Astrocyte (in vitro differentiated cells and primary cell): ENCODE measurements at regions not wholly inside any gene's neighbourhood (a gene's known extent, or its start where the extent isn't known, plus 50 kb on each side); places are given as distances from the start of the nearest gene placed in this dataset.

ENCODE experiments used
- DNase-seq: peaks from one replicate; pipeline ENCODE4 v3.0.0-alpha.2; 2010; ENCODE audit warnings: low read depth
- FAIRE-seq: peaks from 2 replicates; lab custom pipeline; 2011; peaks lifted over from hg19 to GRCh38; lab: Jason Lieb, UNC
- H2AFZ ChIP-seq: 2 replicates; pipeline ENCODE4 v1.6.0; 2012; ENCODE audit warnings: low read depth, low read length, inconsistent platforms
- H3K27ac ChIP-seq: 2 replicates; pipeline ENCODE4 v1.5.1; 2011; ENCODE audit warnings: low read depth, low read length, inconsistent platforms
- H3K27me3 ChIP-seq: 2 replicates; pipeline ENCODE4 v1.6.0; 2011; ENCODE audit warnings: low read length, inconsistent platforms; ENCODE audit not compliant: insufficient read depth
- H3K36me3 ChIP-seq: 2 replicates; pipeline ENCODE4 v1.5.1; 2011; ENCODE audit warnings: low read length, inconsistent platforms; ENCODE audit not compliant: insufficient read depth
- H3K4me1 ChIP-seq: 2 replicates; pipeline ENCODE4 v1.5.1; 2011; ENCODE audit warnings: low read length, inconsistent platforms; ENCODE audit not compliant: insufficient read depth
- H3K4me2 ChIP-seq: 2 replicates; pipeline ENCODE4 v1.6.0; 2012; ENCODE audit warnings: low read length, inconsistent platforms
- H3K4me3 ChIP-seq: 2 replicates; pipeline ENCODE4 v1.5.1; 2011; ENCODE audit warnings: low read depth, mild to moderate bottlenecking, low read length, inconsistent platforms; ENCODE audit not compliant: insufficient read depth
- H3K79me2 ChIP-seq: 2 replicates; pipeline ENCODE4 v1.6.0; 2012; ENCODE audit warnings: mild to moderate bottlenecking, low read length, inconsistent platforms; ENCODE audit not compliant: insufficient read depth
- H3K9ac ChIP-seq: 2 replicates; pipeline ENCODE4 v1.6.0; 2012; ENCODE audit warnings: mild to moderate bottlenecking, low read length, inconsistent platforms
- H3K9me3 ChIP-seq: 2 replicates; pipeline ENCODE4 v1.5.1; 2012; ENCODE audit warnings: low read depth, mild to moderate bottlenecking, low read length, inconsistent platforms; ENCODE audit not compliant: insufficient read depth
- H4K20me1 ChIP-seq: 2 replicates; pipeline ENCODE4 v1.6.0; 2012; ENCODE audit warnings: low read length, inconsistent platforms; ENCODE audit not compliant: insufficient read depth
- H3K27ac Mint-ChIP-seq: one replicate; pipeline ENCODE4 v1.8.0; 2021; ENCODE audit warnings: mild to moderate bottlenecking, mixed read lengths; ENCODE audit not compliant: unreplicated experiment
- H3K27me3 Mint-ChIP-seq: one replicate; pipeline ENCODE4 v1.8.0; 2021; ENCODE audit warnings: low read depth, mixed read lengths; ENCODE audit not compliant: unreplicated experiment
- H3K36me3 Mint-ChIP-seq: one replicate; pipeline ENCODE4 v1.8.0; 2021; ENCODE audit warnings: low read depth, mixed read lengths; ENCODE audit not compliant: unreplicated experiment
- H3K4me1 Mint-ChIP-seq: one replicate; pipeline ENCODE4 v1.8.0; 2021; ENCODE audit warnings: low read depth, mixed read lengths; ENCODE audit not compliant: unreplicated experiment
- H3K4me3 Mint-ChIP-seq: one replicate; pipeline ENCODE4 v1.8.0; 2021; ENCODE audit warnings: mild to moderate bottlenecking, moderate library complexity, mixed read lengths; ENCODE audit not compliant: unreplicated experiment
- H3K9me3 Mint-ChIP-seq: one replicate; pipeline ENCODE4 v1.8.0; 2021; ENCODE audit warnings: mild to moderate bottlenecking, mixed read lengths; ENCODE audit not compliant: unreplicated experiment
- EZH2 ChIP-seq: IDR thresholded peaks from 2 replicates; pipeline ENCODE4 v1.6.1; 2012; ENCODE audit warnings: mild to moderate bottlenecking, low read length, inconsistent platforms; ENCODE audit not compliant: insufficient read depth
- TF ChIP-seq, protein P1 (sequence below): IDR thresholded peaks from 2 replicates; pipeline ENCODE4 v1.5.1; 2011; ENCODE audit warnings: low read depth, mild to moderate bottlenecking, inconsistent platforms, low read length, moderate library complexity; ENCODE audit not compliant: insufficient read depth

GRCh38 chr3:1752205-1752604, 346.5 kb upstream of the CNTN4 start:
- Histone ChIP-seq H3K27me3 (no peaks in the 10 kb centered on the region), H3K4me2 (no peak overlapping the region), H3K36me3 (no peaks in the 10 kb centered on the region), H3K4me3 (no peak overlapping the region), H2AFZ (no peak overlapping the region), H3K9ac (no peak overlapping the region), H3K27ac (no peak overlapping the region), H3K9me3 (peaks cover 2% of the 10 kb centered on the region), H3K79me2 (no peaks in the 10 kb centered on the region), H4K20me1 (no peaks in the 10 kb centered on the region), H3K4me1 (no peaks in the 10 kb centered on the region)
- FAIRE-seq: no peak
- H3K27me3 Mint-ChIP-seq: no peaks in the 10 kb centered on the region
- peaks cover 2% of the 10 kb centered on the region for H3K9me3 Mint-ChIP-seq
- no peaks in the 10 kb centered on the region for H3K36me3 Mint-ChIP-seq
- no peak for TF ChIP-seq EZH2
- TF ChIP-seq, protein P1, sequence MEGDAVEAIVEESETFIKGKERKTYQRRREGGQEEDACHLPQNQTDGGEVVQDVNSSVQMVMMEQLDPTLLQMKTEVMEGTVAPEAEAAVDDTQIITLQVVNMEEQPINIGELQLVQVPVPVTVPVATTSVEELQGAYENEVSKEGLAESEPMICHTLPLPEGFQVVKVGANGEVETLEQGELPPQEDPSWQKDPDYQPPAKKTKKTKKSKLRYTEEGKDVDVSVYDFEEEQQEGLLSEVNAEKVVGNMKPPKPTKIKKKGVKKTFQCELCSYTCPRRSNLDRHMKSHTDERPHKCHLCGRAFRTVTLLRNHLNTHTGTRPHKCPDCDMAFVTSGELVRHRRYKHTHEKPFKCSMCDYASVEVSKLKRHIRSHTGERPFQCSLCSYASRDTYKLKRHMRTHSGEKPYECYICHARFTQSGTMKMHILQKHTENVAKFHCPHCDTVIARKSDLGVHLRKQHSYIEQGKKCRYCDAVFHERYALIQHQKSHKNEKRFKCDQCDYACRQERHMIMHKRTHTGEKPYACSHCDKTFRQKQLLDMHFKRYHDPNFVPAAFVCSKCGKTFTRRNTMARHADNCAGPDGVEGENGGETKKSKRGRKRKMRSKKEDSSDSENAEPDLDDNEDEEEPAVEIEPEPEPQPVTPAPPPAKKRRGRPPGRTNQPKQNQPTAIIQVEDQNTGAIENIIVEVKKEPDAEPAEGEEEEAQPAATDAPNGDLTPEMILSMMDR: no peak
- DNase-seq: no peak
- no peak overlapping the region for H3K4me3 Mint-ChIP-seq
- no peak overlapping the region for H3K27ac Mint-ChIP-seq
- no peaks in the 10 kb centered on the region for H3K4me1 Mint-ChIP-seq

GRCh38 chr3:1766384-1766783, 332.3 kb upstream of the CNTN4 start:
- TF ChIP-seq EZH2: no peak
- TF ChIP-seq, protein P1: no peak
- no peak for FAIRE-seq
- Histone ChIP-seq H3K4me2 (no peak overlapping the region), H3K4me1 (no peaks in the 10 kb centered on the region), H3K27me3 (no peaks in the 10 kb centered on the region), H3K4me3 (no peak overlapping the region), H3K9me3 (no peaks in the 10 kb centered on the region), H3K79me2 (no peaks in the 10 kb centered on the region), H4K20me1 (no peaks in the 10 kb centered on the region), H3K36me3 (no peaks in the 10 kb centered on the region), H3K27ac (no peak overlapping the region), H3K9ac (no peak overlapping the region), H2AFZ (no peak overlapping the region)
- Mint-ChIP-seq H3K27ac (no peak overlapping the region), H3K4me3 (no peak overlapping the region), H3K4me1 (no peaks in the 10 kb centered on the region), H3K9me3 (no peaks in the 10 kb centered on the region), H3K27me3 (no peaks in the 10 kb centered on the region), H3K36me3 (no peaks in the 10 kb centered on the region)
- DNase-seq: no peak

GRCh38 chr3:1773679-1774078, 325.0 kb upstream of the CNTN4 start:
- Mint-ChIP-seq H3K9me3 (peaks cover 6% of the 10 kb centered on the region), H3K4me1 (no peaks in the 10 kb centered on the region), H3K36me3 (no peaks in the 10 kb centered on the region), H3K4me3 (no peak overlapping the region), H3K27ac (no peak overlapping the region), H3K27me3 (no peaks in the 10 kb centered on the region)
- Histone ChIP-seq H4K20me1 (no peaks in the 10 kb centered on the region), H3K4me2 (no peak overlapping the region), H3K27me3 (no peaks in the 10 kb centered on the region), H3K9ac (no peak overlapping the region), H3K4me1 (no peaks in the 10 kb centered on the region), H3K27ac (no peak overlapping the region), H3K4me3 (no peak overlapping the region), H3K79me2 (no peaks in the 10 kb centered on the region), H3K9me3 (no peaks in the 10 kb centered on the region), H2AFZ (no peak overlapping the region), H3K36me3 (no peaks in the 10 kb centered on the region)
- no peak for DNase-seq
- TF ChIP-seq EZH2: no peak
- TF ChIP-seq, protein P1: no peak
- no peak for FAIRE-seq
